Lower leg skin (tissue), 4 donors: ENCODE measurements at regions not wholly inside any gene's neighbourhood (a gene's known extent, or its start where the extent isn't known, plus 50 kb on each side); places are given as distances from the start of the nearest gene placed in this dataset.

Experiments used
- DNase-seq, 2 donors: peaks; one replicate each; pipeline ENCODE4 v3.0.0-alpha.2; 2019; ENCODE audit warnings: low spot score in 2 of 2
- H3K4me3 ChIP-seq: fragments of 200-600 bp; sonication (generic); 2 replicates; pipeline ENCODE4 v1.5.1; 2017; ENCODE audit warnings: mild to moderate bottlenecking, low read depth; ENCODE audit not compliant: poor library complexity, severe bottlenecking
- POLR2A ChIP-seq, 2 donors: fragments of 450-650 bp; IDR thresholded peaks; one replicate each; pipeline ENCODE4 v1.6.1; 2016 to 2017; ENCODE audit warnings: antibody characterized with exemption in 2 of 2, mild to moderate bottlenecking in 1 of 2, moderate library complexity in 1 of 2
- WGBS, 2 donors: methylation state at CpG; one replicate each; pipeline ENCODE4 v1.1.5; 2018; 5-methylcytosine and 5-hydroxymethylcytosine counted together
- intact Hi-C: fragments of 100-400 bp; cut with DNase I; formaldehyde crosslinking; loops from one replicate; pipeline ENCODE4 v1.15.0; 2023; ENCODE audit warnings: low total_unique reads
- TF ChIP-seq, protein P1 (sequence below), 3 donors: fragments of 450-650 bp; IDR thresholded peaks; one replicate each; pipeline ENCODE4 v1.5.1; 2016; ENCODE audit warnings: antibody characterized with exemption in 3 of 3, mild to moderate bottlenecking in 3 of 3, moderate library complexity in 2 of 3

- H3K4me3 ChIP-seq = no peak overlapping the region
- TF ChIP-seq, protein P1, sequence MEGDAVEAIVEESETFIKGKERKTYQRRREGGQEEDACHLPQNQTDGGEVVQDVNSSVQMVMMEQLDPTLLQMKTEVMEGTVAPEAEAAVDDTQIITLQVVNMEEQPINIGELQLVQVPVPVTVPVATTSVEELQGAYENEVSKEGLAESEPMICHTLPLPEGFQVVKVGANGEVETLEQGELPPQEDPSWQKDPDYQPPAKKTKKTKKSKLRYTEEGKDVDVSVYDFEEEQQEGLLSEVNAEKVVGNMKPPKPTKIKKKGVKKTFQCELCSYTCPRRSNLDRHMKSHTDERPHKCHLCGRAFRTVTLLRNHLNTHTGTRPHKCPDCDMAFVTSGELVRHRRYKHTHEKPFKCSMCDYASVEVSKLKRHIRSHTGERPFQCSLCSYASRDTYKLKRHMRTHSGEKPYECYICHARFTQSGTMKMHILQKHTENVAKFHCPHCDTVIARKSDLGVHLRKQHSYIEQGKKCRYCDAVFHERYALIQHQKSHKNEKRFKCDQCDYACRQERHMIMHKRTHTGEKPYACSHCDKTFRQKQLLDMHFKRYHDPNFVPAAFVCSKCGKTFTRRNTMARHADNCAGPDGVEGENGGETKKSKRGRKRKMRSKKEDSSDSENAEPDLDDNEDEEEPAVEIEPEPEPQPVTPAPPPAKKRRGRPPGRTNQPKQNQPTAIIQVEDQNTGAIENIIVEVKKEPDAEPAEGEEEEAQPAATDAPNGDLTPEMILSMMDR (IDR thresholded peaks at IDR 0.05) = no peak
- TF ChIP-seq POLR2A (IDR thresholded peaks at IDR 0.05) = no peak
- intact Hi-C loops = no loop called here
- no peak for DNase-seq
- 73 to 88% methylated on average over 2 of the region's 2 CpGs for WGBS, 2 donors
These were observed 743.8 kb downstream of the TAF11L14 start for GRCh38 chr5:18378066-18378465.

GRCh38 chr5:18379189-18379588, 744.9 kb downstream of the TAF11L14 start:
- DNase-seq = no peak
- WGBS, 2 donors = 0 to 39% methylated on average over 1 of the region's 1 CpG
- H3K4me3 ChIP-seq = no peak overlapping the region
- TF ChIP-seq, protein P1 (IDR thresholded peaks at IDR 0.05) = no peak
- TF ChIP-seq POLR2A (IDR thresholded peaks at IDR 0.05) = no peak
- intact Hi-C loops = no loop called here

DNA sequence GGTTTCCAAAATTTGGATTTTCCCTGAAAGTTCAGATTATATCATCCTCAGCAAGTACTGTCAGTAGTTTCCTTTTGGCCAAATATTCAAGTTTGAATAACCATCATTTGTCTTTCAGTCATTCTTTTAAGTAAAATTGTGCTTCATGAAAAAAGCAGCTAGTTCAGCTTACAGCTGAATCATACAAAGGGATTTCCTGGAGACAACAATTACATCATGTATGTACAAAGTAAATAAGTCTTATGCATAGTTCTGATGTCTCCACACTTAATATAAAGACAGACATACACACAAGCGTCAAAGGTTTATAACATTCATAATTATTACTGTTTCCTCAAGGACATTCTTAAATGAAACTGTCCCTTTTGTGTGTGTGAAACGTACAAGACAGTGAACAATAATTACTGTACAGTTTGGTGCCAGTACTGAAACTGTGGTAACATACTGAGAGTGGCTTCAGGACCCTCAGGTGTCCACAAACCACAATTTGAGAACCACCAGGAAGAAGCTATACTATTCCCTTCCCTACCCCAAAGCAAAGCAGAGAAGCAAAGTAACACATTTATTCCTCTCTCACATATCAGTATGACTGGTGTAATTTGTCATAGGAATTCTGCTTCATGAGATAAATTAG, 746.6 kb downstream of the TAF11L14 start:
- no peak overlapping the region for H3K4me3 ChIP-seq
- WGBS, 2 donors = 64 to 66% methylated on average over 2 of the region's 2 CpGs
- no peak for DNase-seq
- intact Hi-C loops = no loop called here
- no peak for TF ChIP-seq POLR2A (IDR thresholded peaks at IDR 0.05)
- TF ChIP-seq, protein P1 (IDR thresholded peaks at IDR 0.05) = no peak

DNA sequence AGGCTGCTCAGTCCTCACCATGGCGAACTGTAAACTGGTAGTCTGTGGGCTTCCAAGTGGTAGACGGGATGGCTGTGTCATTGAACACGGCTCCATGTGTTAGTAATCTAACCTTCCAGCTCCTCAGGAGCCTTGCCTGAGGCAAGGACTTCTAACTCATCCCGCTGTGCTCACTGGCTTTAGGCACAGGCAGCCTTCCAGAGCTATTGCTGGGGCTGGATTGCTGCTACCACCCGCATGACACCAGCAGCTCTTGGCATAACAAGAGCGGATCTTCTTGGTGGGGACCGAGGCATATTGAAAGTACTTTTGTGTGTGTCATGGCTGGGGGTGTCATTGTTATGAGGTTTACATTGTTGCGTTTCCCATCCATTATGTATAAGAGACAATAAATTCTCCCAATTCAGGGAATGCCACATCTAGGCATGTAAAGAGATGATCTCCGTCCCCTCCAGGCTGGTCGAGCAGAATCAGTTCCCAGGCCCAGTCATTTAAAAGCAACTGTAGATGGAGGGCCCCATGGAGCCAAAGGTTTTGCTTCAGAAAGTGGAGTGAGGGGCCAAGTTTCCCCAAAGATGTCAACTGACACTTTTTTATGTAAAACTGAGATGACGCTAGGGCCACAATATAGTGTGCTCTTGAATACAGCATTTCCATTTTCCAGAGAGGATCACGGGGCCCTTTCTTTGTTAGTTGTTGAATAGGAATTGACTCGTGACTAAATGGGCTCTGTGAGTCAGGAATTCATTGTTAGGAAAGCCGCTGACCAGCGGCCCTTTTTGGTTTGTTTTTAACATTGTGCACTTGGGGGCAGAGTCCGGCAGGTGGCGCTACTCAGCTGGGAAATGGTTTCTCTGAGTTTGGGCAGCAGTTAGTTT, 759.5 kb downstream of the TAF11L14 start:
- intact Hi-C loops = no loop called here
- DNase-seq = peak; percentile 33 to 87
- 39 to 55% methylated on average over 15 to 17 of the region's 17 CpGs for WGBS, 2 donors
- no peak for TF ChIP-seq POLR2A (IDR thresholded peaks at IDR 0.05)
- TF ChIP-seq, protein P1 (IDR thresholded peaks at IDR 0.05) = no peak
- no peak overlapping the region for H3K4me3 ChIP-seq

DNA sequence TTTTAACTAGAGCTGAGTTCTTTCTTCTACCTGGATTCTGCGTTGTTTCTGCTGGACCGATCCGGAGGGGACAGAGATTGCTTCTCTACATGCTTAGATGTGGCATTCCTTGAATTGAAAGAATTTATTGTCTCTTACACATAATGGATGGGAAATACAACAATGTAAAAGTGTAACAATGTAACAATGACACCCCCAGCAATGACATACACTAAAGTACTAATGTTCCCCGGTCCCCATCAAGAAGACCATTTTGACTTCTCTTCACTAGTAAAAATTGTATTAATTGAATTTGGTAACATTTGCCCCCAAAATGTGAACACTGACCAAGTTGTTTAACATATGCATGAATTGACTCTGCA, 760.2 kb downstream of the TAF11L14 start:
- DNase-seq = no peak
- 18 to 19% methylated on average over 4 of the region's 4 CpGs for WGBS, 2 donors
- intact Hi-C loops = no loop called here
- no peak overlapping the region for H3K4me3 ChIP-seq
- TF ChIP-seq, protein P1 (IDR thresholded peaks at IDR 0.05) = no peak
- no peak for TF ChIP-seq POLR2A (IDR thresholded peaks at IDR 0.05)
